Lung (tissue), 11 donors: ENCODE measurements at regions not wholly inside any gene's neighbourhood (a gene's known extent, or its start where the extent isn't known, plus 50 kb on each side); places are given as distances from the start of the nearest gene placed in this dataset.

Source experiments
- ATAC-seq: fragments of 200-7000 bp; cut with Tn5 transposase; one replicate; pipeline ENCODE4 v1.9.1; 2020; ENCODE audit warnings: moderate number of reproducible peaks; ENCODE audit not compliant: insufficient read depth, low FRiP score
- DNase-seq, 3 donors: peaks; one replicate each; pipeline ENCODE4 v3.0.0-alpha.2; 2013 to 2017
- H3K27ac ChIP-seq, 2 donors: one replicate each; pipeline ENCODE4 v1.5.1; 2013; ENCODE audit warnings: mild to moderate bottlenecking in 2 of 2, moderate library complexity in 2 of 2, control low read depth in 1 of 2, inconsistent platforms in 1 of 2, low read depth in 1 of 2, low read length in 1 of 2
- H3K27me3 ChIP-seq, 3 donors: one replicate each; pipeline ENCODE4 v1.5.1; 2013; ENCODE audit warnings: low read length in 2 of 3; ENCODE audit not compliant: control insufficient read depth in 3 of 3, insufficient read depth in 3 of 3
- H3K36me3 ChIP-seq, 4 donors: one replicate each; pipeline ENCODE4 v1.5.1; 2013; ENCODE audit warnings: low read length in 4 of 4, mild to moderate bottlenecking in 1 of 4, moderate library complexity in 1 of 4; ENCODE audit not compliant: control insufficient read depth in 4 of 4, insufficient read depth in 4 of 4
- H3K4me1 ChIP-seq, 5 donors: one replicate each; pipeline ENCODE4 v1.5.1; 2013; ENCODE audit warnings: low read length in 5 of 5, mild to moderate bottlenecking in 2 of 5, moderate library complexity in 1 of 5; ENCODE audit not compliant: control insufficient read depth in 5 of 5, insufficient read depth in 5 of 5
- H3K4me3 ChIP-seq: one replicate; pipeline ENCODE4 v1.5.1; 2013; ENCODE audit warnings: mild to moderate bottlenecking, control low read depth, moderate library complexity
- H3K9ac ChIP-seq, 2 donors: one replicate each; pipeline ENCODE4 v1.5.1; 2013; ENCODE audit warnings: low read length in 2 of 2, control low read depth in 1 of 2; ENCODE audit not compliant: insufficient read depth in 1 of 2
- H3K9me3 ChIP-seq, 4 donors: one replicate each; pipeline ENCODE4 v1.5.1; 2013; ENCODE audit warnings: low read length in 3 of 4, mild to moderate bottlenecking in 1 of 4, moderate library complexity in 1 of 4; ENCODE audit not compliant: control insufficient read depth in 4 of 4, insufficient read depth in 3 of 4
- CTCF ChIP-seq: IDR thresholded peaks from 2 replicates; pipeline ENCODE4 v1.5.1; 2012; ENCODE audit warnings: mild to moderate bottlenecking; ENCODE audit errors: control extremely low read depth, extremely low read depth
- WGBS, 2 donors: extraction: QIAGEN DNeasy Blood & Tissue Kit; methylation state at CpG; one replicate each; pipeline ENCODE4 v1.1.7; 2013; 5-methylcytosine and 5-hydroxymethylcytosine counted together
- donor health status: control.
- donor health status: control.
- donor health status: Bipolar disorder and iron deficiency.
- donor health status: healthy.
- donor health status: DM: yes; HTN: yes; CAD: no.

GRCh38 chr5:2014058-2014610, 131.4 kb upstream of the IRX4 start:
- TF ChIP-seq CTCF, result no peak
- WGBS, 2 donors, result 84 to 88% methylated on average over 12 of the region's 12 CpGs
- H3K9me3 ChIP-seq, result no peaks in the 10 kb centered on the region
- H3K4me3 ChIP-seq, result no peak overlapping the region
- H3K27ac ChIP-seq, result no peak overlapping the region
- ATAC-seq, result no peak
- H3K27me3 ChIP-seq, result peaks cover 0 to 9% (median 4%) of the 10 kb centered on the region in 3 donors
- H3K4me1 ChIP-seq, result peaks cover 0 to 5% (median 0%) of the 10 kb centered on the region in 5 donors
- DNase-seq, result no peak
- H3K9ac ChIP-seq, result no peak overlapping the region
- no peaks in the 10 kb centered on the region for H3K36me3 ChIP-seq

- Histone ChIP-seq H3K4me3 (no peak overlapping the region), H3K36me3 (no peaks in the 10 kb centered on the region), H3K9ac (no peak overlapping the region), H3K27me3 (peaks cover 0 to 10% (median 9%) of the 10 kb centered on the region in 3 donors), H3K9me3 (no peaks in the 10 kb centered on the region), H3K27ac (no peak overlapping the region), H3K4me1 (peaks cover 0 to 5% (median 0%) of the 10 kb centered on the region in 5 donors)
- 68% methylated on average over 18 of the region's 18 CpGs for WGBS, 2 donors
- no peak for ATAC-seq
- TF ChIP-seq CTCF, result no peak
- no peak for DNase-seq
Observed at GRCh38 chr5:2013301-2014057, 130.8 kb upstream of the IRX4 start.

- ATAC-seq (no peak), DNase-seq (no peak)
- Histone ChIP-seq H3K27me3 (peaks cover 0 to 10% (median 9%) of the 10 kb centered on the region in 3 donors), H3K9me3 (no peaks in the 10 kb centered on the region), H3K36me3 (no peaks in the 10 kb centered on the region), H3K27ac (no peak overlapping the region), H3K4me3 (no peak overlapping the region), H3K9ac (no peak overlapping the region), H3K4me1 (peaks cover 0 to 8% (median 0%) of the 10 kb centered on the region in 5 donors)
- WGBS, 2 donors, result 69 to 79% methylated on average over 8 of the region's 8 CpGs
- no peak for TF ChIP-seq CTCF
Observed at GRCh38 chr5:2012885-2013284, 130.2 kb upstream of the IRX4 start.
